Panc1 (cell line): ENCODE measurements at regions not wholly inside any gene's neighbourhood (a gene's known extent, or its start where the extent isn't known, plus 50 kb on each side); places are given as distances from the start of the nearest gene placed in this dataset.

ENCODE experiments used
- ATAC-seq: fragments of 200-7000 bp; cut with Tn5 transposase; 2 replicates; pipeline ENCODE4 v1.9.1; 2020; ENCODE audit warnings: mild to moderate bottlenecking, moderate library complexity
- BruUV-seq: library from RNA; stranded (reverse); fragments of 400-500 nt; replicated peaks from 2 replicates; lab custom pipeline; 2021; lab: Mats Ljungman, UMichigan
- CTCF ChIA-PET: fragments of 300-600 bp; sonication (Branson Sonifier 250); formaldehyde crosslinking; loops from one replicate; lab custom pipeline; 2022; ENCODE audit warnings: antibody characterized with exemption; lab: Charles Lee
- POLR2A ChIA-PET: fragments of 300-600 bp; sonication (Branson Sonifier 250); formaldehyde crosslinking; loops from one replicate; lab custom pipeline; 2022; ENCODE audit warnings: antibody characterized with exemption; lab: Charles Lee
- DNase-seq: peaks from one replicate; pipeline ENCODE4 v3.0.0-alpha.2; 2010; ENCODE audit warnings: low read depth, low spot score
- H3K27ac ChIP-seq: 2 replicates; pipeline ENCODE4 v1.5.1; 2011; ENCODE audit warnings: mild to moderate bottlenecking, low read length, inconsistent platforms
- H3K27me3 ChIP-seq: fragments of 200-500 bp; sonication (Bioruptor generic); 2 replicates; pipeline ENCODE4 v1.6.0; 2014; ENCODE audit warnings: low read length, inconsistent platforms; ENCODE audit not compliant: control insufficient read depth, insufficient read depth
- H3K36me3 ChIP-seq: fragments of 200-500 bp; sonication (Bioruptor generic); 2 replicates; pipeline ENCODE4 v1.5.1; 2014; ENCODE audit warnings: inconsistent platforms, mild to moderate bottlenecking, low read length, moderate library complexity; ENCODE audit not compliant: control insufficient read depth, insufficient read depth
- H3K4me1 ChIP-seq: 2 replicates; pipeline ENCODE4 v1.5.1; 2011; ENCODE audit warnings: inconsistent platforms, mild to moderate bottlenecking, low read length, moderate library complexity; ENCODE audit not compliant: control insufficient read depth, insufficient read depth
- H3K4me3 ChIP-seq, 2 experiments: 2 replicates each; pipeline ENCODE4 v1.5.1; 2011 to 2012; ENCODE audit warnings: low read depth in 2 of 2, low read length in 2 of 2, mild to moderate bottlenecking in 2 of 2, inconsistent platforms in 1 of 2, moderate library complexity in 1 of 2
- H3K9me3 ChIP-seq: fragments of 200-500 bp; sonication (Bioruptor generic); 2 replicates; pipeline ENCODE4 v1.5.1; 2014; ENCODE audit warnings: low read depth, mild to moderate bottlenecking, inconsistent platforms, low read length, moderate library complexity; ENCODE audit not compliant: control insufficient read depth, insufficient read depth
- POLR2AphosphoS5 ChIP-seq: IDR thresholded peaks from 2 replicates; pipeline ENCODE4 v1.6.1; 2012; ENCODE audit warnings: mild to moderate bottlenecking, low read depth, low read length, moderate library complexity
- SIN3A ChIP-seq: IDR thresholded peaks from 2 replicates; pipeline ENCODE4 v1.6.1; 2012; ENCODE audit warnings: low read depth, mild to moderate bottlenecking, low read length, moderate library complexity, borderline replicate concordance; ENCODE audit not compliant: insufficient read depth
- TCF7L2 ChIP-seq: IDR thresholded peaks from 2 replicates; pipeline ENCODE4 v1.6.1; 2011; ENCODE audit warnings: mild to moderate bottlenecking, low read depth, low read length, inconsistent platforms
- in situ Hi-C: cut with HindIII; loops from 2 replicates; pipeline ENCODE4 v1.10.0; 2016; ENCODE audit warnings: low sequenced_read_pairs, low pct_unique_long_range_greater_than_20kb
- intact Hi-C: fragments of 100-400 bp; cut with micrococcal nuclease; formaldehyde crosslinking; loops from one replicate; pipeline ENCODE4 v1.10.0; 2022; ENCODE audit not compliant: unreplicated experiment
- TF ChIP-seq, protein P1 (sequence below), 2 experiments: IDR thresholded peaks; 2 replicates each; pipeline ENCODE4 v1.6.1; 2011 to 2012; ENCODE audit warnings: low read depth in 2 of 2, control low read depth in 1 of 2, low read length in 1 of 2, mild to moderate bottlenecking in 1 of 2, moderate library complexity in 1 of 2; ENCODE audit not compliant: insufficient read depth in 1 of 2
- TF ChIP-seq, protein P2 (sequence below): fragments of 450-650 bp; IDR thresholded peaks from 2 replicates; pipeline ENCODE4 v1.5.1; 2017; ENCODE audit warnings: mild to moderate bottlenecking

DNA sequence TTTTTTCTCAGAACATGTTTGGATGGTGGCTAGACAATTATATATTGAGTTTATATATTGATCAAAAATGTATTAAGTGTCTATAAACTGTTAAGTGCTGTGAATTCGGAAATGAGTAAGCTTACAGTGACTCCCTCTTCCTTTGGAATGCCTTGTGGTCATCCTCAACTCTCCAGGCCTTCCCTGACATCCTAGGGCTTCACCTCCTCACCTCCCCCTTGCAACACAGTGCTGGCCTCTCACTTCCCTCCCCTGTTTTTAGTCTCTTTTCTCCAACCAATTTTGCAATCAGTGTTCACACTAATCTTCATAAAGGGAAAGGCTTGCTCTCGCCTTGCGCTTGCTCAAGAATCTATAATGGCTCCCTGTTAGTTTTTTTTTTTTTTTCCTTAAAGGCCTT lies 95.1 kb upstream of the C1orf21 start:
- ATAC-seq, result no peak
- in situ Hi-C loops, result no loop called here
- H3K27me3 ChIP-seq, result no peaks in the 10 kb centered on the region
- H3K4me1 ChIP-seq, result no peaks in the 10 kb centered on the region
- BruUV-seq, result no TSS peak
- H3K9me3 ChIP-seq, result no peaks in the 10 kb centered on the region
- no peak for DNase-seq
- H3K36me3 ChIP-seq, result no peaks in the 10 kb centered on the region
- ChIA-PET POLR2A (no interaction called here), CTCF (no interaction called here)
- intact Hi-C loops, result no loop called here
- no peak overlapping the region for H3K27ac ChIP-seq
- TF ChIP-seq SIN3A (no peak), TCF7L2 (no peak), POLR2AphosphoS5 (no peak)
- TF ChIP-seq, protein P1, sequence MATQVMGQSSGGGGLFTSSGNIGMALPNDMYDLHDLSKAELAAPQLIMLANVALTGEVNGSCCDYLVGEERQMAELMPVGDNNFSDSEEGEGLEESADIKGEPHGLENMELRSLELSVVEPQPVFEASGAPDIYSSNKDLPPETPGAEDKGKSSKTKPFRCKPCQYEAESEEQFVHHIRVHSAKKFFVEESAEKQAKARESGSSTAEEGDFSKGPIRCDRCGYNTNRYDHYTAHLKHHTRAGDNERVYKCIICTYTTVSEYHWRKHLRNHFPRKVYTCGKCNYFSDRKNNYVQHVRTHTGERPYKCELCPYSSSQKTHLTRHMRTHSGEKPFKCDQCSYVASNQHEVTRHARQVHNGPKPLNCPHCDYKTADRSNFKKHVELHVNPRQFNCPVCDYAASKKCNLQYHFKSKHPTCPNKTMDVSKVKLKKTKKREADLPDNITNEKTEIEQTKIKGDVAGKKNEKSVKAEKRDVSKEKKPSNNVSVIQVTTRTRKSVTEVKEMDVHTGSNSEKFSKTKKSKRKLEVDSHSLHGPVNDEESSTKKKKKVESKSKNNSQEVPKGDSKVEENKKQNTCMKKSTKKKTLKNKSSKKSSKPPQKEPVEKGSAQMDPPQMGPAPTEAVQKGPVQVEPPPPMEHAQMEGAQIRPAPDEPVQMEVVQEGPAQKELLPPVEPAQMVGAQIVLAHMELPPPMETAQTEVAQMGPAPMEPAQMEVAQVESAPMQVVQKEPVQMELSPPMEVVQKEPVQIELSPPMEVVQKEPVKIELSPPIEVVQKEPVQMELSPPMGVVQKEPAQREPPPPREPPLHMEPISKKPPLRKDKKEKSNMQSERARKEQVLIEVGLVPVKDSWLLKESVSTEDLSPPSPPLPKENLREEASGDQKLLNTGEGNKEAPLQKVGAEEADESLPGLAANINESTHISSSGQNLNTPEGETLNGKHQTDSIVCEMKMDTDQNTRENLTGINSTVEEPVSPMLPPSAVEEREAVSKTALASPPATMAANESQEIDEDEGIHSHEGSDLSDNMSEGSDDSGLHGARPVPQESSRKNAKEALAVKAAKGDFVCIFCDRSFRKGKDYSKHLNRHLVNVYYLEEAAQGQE (IDR thresholded peaks at IDR 0.05; ENCODE audit: insufficient read depth in 1 of 2, low read depth in 2 of 2, low read length in 1 of 2), result no peak
- H3K4me3 ChIP-seq, result no peak overlapping the region

DNA sequence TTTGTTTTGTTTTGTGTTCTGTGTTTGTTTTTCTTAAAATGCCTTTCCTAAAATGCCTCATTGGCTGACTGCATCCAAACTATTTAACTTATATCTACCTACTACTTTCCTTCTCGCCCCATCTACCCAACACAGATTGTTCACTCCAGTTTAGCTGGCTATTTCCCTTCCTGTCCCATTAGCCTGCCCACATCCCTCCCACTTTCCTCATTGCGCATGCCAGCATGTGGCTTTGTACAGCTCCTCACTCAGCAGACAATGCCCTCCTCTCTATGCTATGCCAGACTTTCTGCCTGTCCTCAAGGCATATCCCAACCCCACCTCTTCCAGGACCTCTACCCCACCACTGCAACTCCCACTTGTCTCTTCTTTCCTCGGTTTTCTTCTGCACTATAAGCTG lies 94.7 kb upstream of the C1orf21 start:
- no peak for ATAC-seq
- Histone ChIP-seq H3K9me3 (no peaks in the 10 kb centered on the region), H3K36me3 (no peaks in the 10 kb centered on the region), H3K4me1 (no peaks in the 10 kb centered on the region), H3K27ac (no peak overlapping the region), H3K27me3 (no peaks in the 10 kb centered on the region), H3K4me3 (no peak overlapping the region)
- no TSS peak for BruUV-seq
- in situ Hi-C loops, result no loop called here
- DNase-seq, result no peak
- intact Hi-C loops, result no loop called here
- POLR2A ChIA-PET, result no interaction called here
- CTCF ChIA-PET, result no interaction called here
- TF ChIP-seq SIN3A (no peak), POLR2AphosphoS5 (no peak), TCF7L2 (no peak)
- TF ChIP-seq, protein P1 (IDR thresholded peaks at IDR 0.05; ENCODE audit: insufficient read depth in 1 of 2, low read depth in 2 of 2, low read length in 1 of 2), result no peak
- TF ChIP-seq, protein P2, sequence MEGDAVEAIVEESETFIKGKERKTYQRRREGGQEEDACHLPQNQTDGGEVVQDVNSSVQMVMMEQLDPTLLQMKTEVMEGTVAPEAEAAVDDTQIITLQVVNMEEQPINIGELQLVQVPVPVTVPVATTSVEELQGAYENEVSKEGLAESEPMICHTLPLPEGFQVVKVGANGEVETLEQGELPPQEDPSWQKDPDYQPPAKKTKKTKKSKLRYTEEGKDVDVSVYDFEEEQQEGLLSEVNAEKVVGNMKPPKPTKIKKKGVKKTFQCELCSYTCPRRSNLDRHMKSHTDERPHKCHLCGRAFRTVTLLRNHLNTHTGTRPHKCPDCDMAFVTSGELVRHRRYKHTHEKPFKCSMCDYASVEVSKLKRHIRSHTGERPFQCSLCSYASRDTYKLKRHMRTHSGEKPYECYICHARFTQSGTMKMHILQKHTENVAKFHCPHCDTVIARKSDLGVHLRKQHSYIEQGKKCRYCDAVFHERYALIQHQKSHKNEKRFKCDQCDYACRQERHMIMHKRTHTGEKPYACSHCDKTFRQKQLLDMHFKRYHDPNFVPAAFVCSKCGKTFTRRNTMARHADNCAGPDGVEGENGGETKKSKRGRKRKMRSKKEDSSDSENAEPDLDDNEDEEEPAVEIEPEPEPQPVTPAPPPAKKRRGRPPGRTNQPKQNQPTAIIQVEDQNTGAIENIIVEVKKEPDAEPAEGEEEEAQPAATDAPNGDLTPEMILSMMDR, result no peak
